HCT116 (cell line): ENCODE measurements at regions not wholly inside any gene's neighbourhood (a gene's known extent, or its start where the extent isn't known, plus 50 kb on each side); places are given as distances from the start of the nearest gene placed in this dataset.

Experiments
- ATAC-seq: fragments of 200-7000 bp; cut with Tn5 transposase; 2 replicates; pipeline ENCODE4 v1.9.1; 2020; ENCODE audit warnings: mild to moderate bottlenecking, moderate library complexity
- BruUV-seq: library from RNA; stranded (reverse); fragments of 400-500 nt; replicated peaks from 2 replicates; lab custom pipeline; 2021; lab: Mats Ljungman, UMichigan
- CTCF ChIA-PET: fragments of 300-600 bp; sonication (Branson Sonifier 250); formaldehyde crosslinking; loops from one replicate; lab custom pipeline; 2021; ENCODE audit warnings: antibody characterized with exemption; lab: Charles Lee
- POLR2A ChIA-PET: fragments of 300-600, 350-600 bp; sonication (Branson Sonifier 250); formaldehyde crosslinking; loops from one replicate; lab custom pipeline; 2021; ENCODE audit warnings: antibody characterized with exemption; lab: Charles Lee
- RAD21 ChIA-PET, 2 experiments: fragments of 300-600 bp; sonication (Branson Sonifier 250); formaldehyde crosslinking; loops; one replicate each; lab custom pipeline; 2023; ENCODE audit warnings: low total read pairs in 2 of 2; ENCODE audit not compliant: uncharacterized antibody in 2 of 2, unreplicated experiment in 2 of 2, low non-redundant PET in 1 of 2; lab: Charles Lee
- DNase-seq: peaks from one replicate; pipeline ENCODE4 v3.0.0-alpha.2; 2010; ENCODE audit warnings: low read depth, low spot score
- H2AFZ ChIP-seq: fragments of 200-600 bp; shearing (Covaris generic), sonication (generic); 2 replicates; pipeline ENCODE4 v1.6.1; 2017; ENCODE audit warnings: low read depth, mixed run types, mixed read lengths, antibody characterized with exemption, low read length; ENCODE audit not compliant: poor library complexity, severe bottlenecking
- H3K27ac ChIP-seq: 2 replicates; pipeline ENCODE4 v1.5.1; 2012; ENCODE audit warnings: low read depth, low read length
- H3K27me3 ChIP-seq: fragments of 200-600 bp; sonication (generic); 2 replicates; pipeline ENCODE4 v1.6.1; 2016; ENCODE audit warnings: mixed run types, low read length, mixed read lengths; ENCODE audit not compliant: insufficient read depth
- H3K36me3 ChIP-seq, 2 experiments: fragments of 200-500 bp in 1 of 2; fragments of 200-600 bp in 1 of 2; sonication (Bioruptor generic) in 1 of 2; sonication (generic) in 1 of 2; 2 replicates each; pipeline versions ENCODE4 v1.5.1 to v1.6.1; 2014 to 2016; ENCODE audit warnings: low read length in 2 of 2, inconsistent platforms in 1 of 2, mixed read lengths in 1 of 2, mixed run types in 1 of 2; ENCODE audit not compliant: insufficient read depth in 2 of 2, control insufficient read depth in 1 of 2
- H3K4me1 ChIP-seq, 2 experiments: fragments of 200-600 bp in 1 of 2; sonication (generic) in 1 of 2; 2 replicates each; pipeline versions ENCODE4 v1.5.1 to v1.6.1; 2012 to 2017; ENCODE audit warnings: low read length in 2 of 2, inconsistent platforms in 1 of 2, mild to moderate bottlenecking in 1 of 2, mixed read lengths in 1 of 2, mixed run types in 1 of 2, moderate library complexity in 1 of 2; ENCODE audit not compliant: insufficient read depth in 2 of 2, control insufficient read depth in 1 of 2
- H3K4me2 ChIP-seq: fragments of 200-600 bp; sonication (generic); 2 replicates; pipeline ENCODE4 v1.6.1; 2017; ENCODE audit warnings: mixed run types, low read length, mixed read lengths
- H3K4me3 ChIP-seq, 2 experiments: fragments of 200-600 bp in 1 of 2; sonication (generic) in 1 of 2; replicated peaks in 1 of 2; 2 replicates each; pipeline ENCODE4 v1.5.1; 2011 to 2016; ENCODE audit warnings: low read length in 2 of 2, control low read depth in 1 of 2, low read depth in 1 of 2, mild to moderate bottlenecking in 1 of 2, mixed read lengths in 1 of 2, mixed run types in 1 of 2
- H3K79me2 ChIP-seq: fragments of 200-600 bp; sonication (generic); 2 replicates; pipeline ENCODE4 v1.6.1; 2017; ENCODE audit warnings: mild to moderate bottlenecking, mixed run types, low read length, moderate library complexity, mixed read lengths; ENCODE audit not compliant: insufficient read depth
- H3K9ac ChIP-seq: fragments of 200-600 bp; sonication (generic); 2 replicates; pipeline ENCODE4 v1.6.1; 2016; ENCODE audit warnings: low read length, mixed read lengths
- H3K9me2 ChIP-seq: fragments of 200-600 bp; sonication (generic), shearing (Covaris generic); 2 replicates; pipeline ENCODE4 v1.6.1; 2017; ENCODE audit warnings: mixed run types, mild to moderate bottlenecking, moderate library complexity; ENCODE audit not compliant: insufficient read depth
- H3K9me3 ChIP-seq, 2 experiments: fragments of 200-500 bp in 1 of 2; fragments of 200-600 bp in 1 of 2; sonication (Bioruptor generic) in 1 of 2; sonication (generic) in 1 of 2; 2 replicates each; pipeline ENCODE4 v1.6.1; 2014 to 2017; ENCODE audit warnings: low read length in 2 of 2, mixed read lengths in 2 of 2, inconsistent platforms in 1 of 2, low read depth in 1 of 2, mild to moderate bottlenecking in 1 of 2, mixed run types in 1 of 2, moderate library complexity in 1 of 2; ENCODE audit not compliant: control insufficient read depth in 1 of 2, insufficient read depth in 1 of 2
- H4K20me1 ChIP-seq: fragments of 200-600 bp; sonication (generic), shearing (Covaris generic); 2 replicates; pipeline ENCODE4 v1.6.1; 2017; ENCODE audit warnings: mixed run types, mild to moderate bottlenecking, moderate library complexity; ENCODE audit not compliant: insufficient read depth
- CBX3 ChIP-seq: IDR thresholded peaks from 2 replicates; pipeline ENCODE4 v1.6.1; 2012; ENCODE audit warnings: low read depth
- EZH2 ChIP-seq: fragments of 200-600 bp; sonication (generic); IDR thresholded peaks from 2 replicates; pipeline ENCODE4 v1.6.1; 2017; ENCODE audit warnings: antibody characterized with exemption, mixed run types
- RAD21 ChIP-seq: IDR thresholded peaks from 2 replicates; pipeline ENCODE4 v1.6.1; 2012; ENCODE audit warnings: low read depth, mild to moderate bottlenecking
- REST ChIP-seq: IDR thresholded peaks from 2 replicates; pipeline ENCODE4 v1.6.1; 2012; ENCODE audit warnings: low read depth
- ZBTB33 ChIP-seq: IDR thresholded peaks from 2 replicates; pipeline ENCODE4 v1.6.1; 2011; ENCODE audit warnings: mild to moderate bottlenecking, low read length, moderate library complexity; ENCODE audit not compliant: insufficient replicate concordance; ENCODE audit errors: extremely low read depth
- intact Hi-C: fragments of 100-400 bp; cut with micrococcal nuclease; formaldehyde crosslinking; loops from 2 replicates; pipeline ENCODE4 v1.10.0; 2022

GRCh38 chr9:759541-759940 lies 82.0 kb upstream of the DMRT1 start:
- TF ChIP-seq RAD21 (no peak), ZBTB33 (no peak), REST (no peak), EZH2 (no peak), CBX3 (no peak)
- H3K4me2 ChIP-seq, result no peak overlapping the region
- H3K9ac ChIP-seq, result no peak overlapping the region
- CTCF ChIA-PET, result no interaction called here
- POLR2A ChIA-PET, result no interaction called here
- H3K79me2 ChIP-seq, result no peaks in the 10 kb centered on the region
- no peak overlapping the region for H3K4me3 ChIP-seq
- no peak for ATAC-seq
- no peak overlapping the region for H2AFZ ChIP-seq
- H3K9me2 ChIP-seq, result no peaks in the 10 kb centered on the region
- intact Hi-C loops, result no loop called here
- no peaks in the 10 kb centered on the region for H3K27me3 ChIP-seq
- H3K27ac ChIP-seq, result no peak overlapping the region
- H3K9me3 ChIP-seq, result no peaks in the 10 kb centered on the region
- RAD21 ChIA-PET, result no interaction called here
- H4K20me1 ChIP-seq, result no peaks in the 10 kb centered on the region
- no peaks in the 10 kb centered on the region for H3K36me3 ChIP-seq
- BruUV-seq, result no TSS peak
- H3K4me1 ChIP-seq, result peaks cover 11 to 20% of the 10 kb centered on the region in 2 experiments
- DNase-seq, result no peak
